OCI-M2 (cell line): ENCODE measurements at regions not wholly inside any gene's neighbourhood (a gene's known extent, or its start where the extent isn't known, plus 50 kb on each side); places are given as distances from the start of the nearest gene placed in this dataset.

Source experiments
- DNase-seq: peaks from one replicate; lab custom pipeline; 2025; ENCODE audit not compliant: unreplicated experiment; lab: John Stamatoyannopoulos, UW

GRCh38 chr3:459311-459670, 262.7 kb downstream of the CHL1 start:
- no peak for DNase-seq

GRCh38 chr3:461006-461405, 264.4 kb downstream of the CHL1 start:
- no peak for DNase-seq

DNA sequence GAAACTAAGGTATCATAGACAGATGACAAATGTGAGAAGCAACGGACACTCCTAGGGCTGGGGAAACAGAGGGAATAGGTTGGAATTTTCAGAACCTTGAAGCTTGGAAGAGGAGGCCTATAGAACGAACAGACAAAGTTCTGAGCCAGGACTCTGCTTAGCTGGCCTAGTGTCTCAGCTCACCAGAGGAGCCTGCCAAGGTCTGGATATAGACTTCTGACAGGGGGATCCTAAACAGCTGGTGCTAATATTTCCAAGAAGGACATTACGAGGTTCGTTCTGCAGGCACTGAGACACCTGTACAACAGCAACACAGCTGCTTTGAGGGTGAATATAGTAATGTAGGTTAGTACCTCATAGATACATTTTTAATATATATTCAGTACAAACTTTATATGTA, 266.3 kb downstream of the CHL1 start:
- no peak for DNase-seq

DNA sequence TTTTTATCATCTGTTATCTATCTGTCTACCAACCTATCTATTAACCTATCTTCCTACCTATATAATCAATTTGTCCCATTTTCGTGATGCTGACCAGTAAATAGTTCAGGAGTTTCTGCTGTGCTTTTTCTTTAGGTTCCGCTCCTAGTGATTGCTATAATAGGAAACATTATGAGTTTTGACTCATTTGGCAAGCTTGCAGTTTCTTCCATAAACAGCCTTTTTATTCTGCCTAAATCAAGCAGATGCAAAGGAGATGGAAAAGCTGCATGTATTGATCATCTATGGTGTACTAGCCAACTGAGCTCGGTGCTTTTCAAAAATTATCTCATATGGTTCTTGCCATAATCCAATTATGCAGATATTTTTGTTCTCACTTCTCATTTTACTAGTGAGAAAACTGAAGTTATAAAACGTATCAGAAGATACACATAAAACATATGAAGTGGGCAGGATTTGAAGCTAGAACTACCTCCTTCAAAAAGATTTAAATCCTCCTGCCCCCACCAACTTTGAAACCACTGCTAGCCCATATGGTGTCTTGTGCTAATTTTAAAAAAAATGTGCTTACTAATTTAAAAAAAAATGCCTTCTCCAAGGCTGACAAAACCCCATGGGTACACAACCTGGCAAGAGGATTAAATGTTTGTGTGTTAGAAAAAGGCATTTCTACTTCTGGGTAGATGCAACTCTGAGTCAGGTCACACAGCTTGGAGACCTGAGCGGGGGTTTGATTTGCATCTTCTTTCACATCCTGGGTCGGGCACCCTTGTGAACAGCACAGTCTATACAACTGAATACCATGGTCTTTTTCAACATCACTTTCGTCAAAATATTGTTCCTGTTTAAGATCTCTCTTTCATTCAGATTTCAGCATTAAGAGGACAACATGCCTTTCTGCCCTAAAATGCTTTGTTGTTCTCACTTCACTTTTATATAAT, 267.0 kb downstream of the CHL1 start:
- no peak for DNase-seq

DNA sequence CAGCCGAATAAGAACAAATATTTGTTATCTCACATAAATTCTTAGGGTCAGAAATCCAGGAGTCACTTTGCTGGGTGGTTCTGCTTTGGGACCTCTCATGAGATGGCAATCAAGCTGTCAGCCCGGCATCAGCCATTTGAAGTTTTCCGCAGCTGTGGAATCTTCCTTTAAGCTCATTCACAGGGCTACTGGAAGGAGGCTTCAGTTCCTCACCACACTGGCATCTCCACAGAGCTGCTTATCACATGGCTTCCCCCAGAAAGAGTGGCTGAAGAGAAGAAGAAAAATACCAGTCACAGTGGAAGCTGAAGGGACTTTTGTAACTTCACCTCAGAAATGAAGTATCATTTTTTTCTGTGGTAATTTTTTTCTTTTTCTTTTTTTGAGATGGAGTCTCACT, 267.7 kb downstream of the CHL1 start:
- no peak for DNase-seq

DNA sequence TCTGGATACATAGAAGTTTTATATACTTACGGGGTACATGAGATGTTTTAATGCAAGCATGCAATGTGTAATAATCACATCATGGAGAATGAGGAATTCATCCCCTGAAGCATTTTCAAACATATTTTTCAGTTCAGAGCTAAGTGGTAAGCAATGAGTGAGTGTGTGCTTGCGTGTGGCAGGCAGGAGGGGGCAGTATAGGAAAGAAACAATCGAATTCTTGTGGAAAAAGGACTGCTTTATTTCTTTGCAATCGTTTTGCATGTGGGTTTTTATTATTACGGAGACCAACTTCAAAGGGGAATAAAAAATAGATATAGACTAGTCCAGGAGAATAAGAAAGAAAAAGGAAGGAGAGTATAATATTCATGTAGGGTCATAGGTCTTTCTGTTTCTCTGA, 271.6 kb downstream of the CHL1 start:
- DNase-seq: no peak

DNA sequence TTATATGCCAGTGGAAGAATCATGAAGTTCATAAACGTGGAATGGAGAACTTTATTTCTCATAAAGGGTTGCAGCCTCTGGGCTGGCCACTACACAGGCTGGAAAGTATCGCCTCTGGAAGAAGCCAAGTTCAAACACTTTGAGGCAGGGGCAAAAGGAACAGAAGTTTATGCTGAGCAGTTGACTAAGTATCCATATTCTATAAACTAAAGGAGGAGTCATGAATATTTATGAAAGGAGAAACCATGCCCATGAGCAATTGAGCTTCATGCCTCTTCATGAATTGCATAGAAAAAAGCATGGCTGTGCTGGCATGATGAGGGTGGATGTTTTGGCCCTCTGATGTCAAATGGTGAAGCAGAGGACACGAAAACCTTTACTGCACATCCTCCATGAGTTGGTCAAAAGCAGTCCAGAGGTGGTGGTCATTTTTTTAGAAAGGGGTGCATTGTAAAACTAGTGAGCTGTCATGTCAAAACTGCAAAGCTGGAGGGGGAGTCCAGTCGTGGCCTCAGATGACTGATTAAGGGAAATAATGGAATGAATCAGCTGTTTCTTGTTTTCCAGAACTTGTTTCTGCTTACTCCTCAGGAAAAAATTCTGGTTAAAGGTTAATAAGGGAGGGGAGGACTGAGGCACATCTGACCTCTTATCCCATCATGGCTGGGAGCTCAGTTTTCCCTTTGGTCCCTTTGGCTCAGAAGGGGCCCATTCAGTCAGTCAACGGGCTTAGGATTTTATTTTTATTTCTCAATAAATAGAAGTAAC, 276.7 kb downstream of the CHL1 start:
- DNase-seq: no peak

DNA sequence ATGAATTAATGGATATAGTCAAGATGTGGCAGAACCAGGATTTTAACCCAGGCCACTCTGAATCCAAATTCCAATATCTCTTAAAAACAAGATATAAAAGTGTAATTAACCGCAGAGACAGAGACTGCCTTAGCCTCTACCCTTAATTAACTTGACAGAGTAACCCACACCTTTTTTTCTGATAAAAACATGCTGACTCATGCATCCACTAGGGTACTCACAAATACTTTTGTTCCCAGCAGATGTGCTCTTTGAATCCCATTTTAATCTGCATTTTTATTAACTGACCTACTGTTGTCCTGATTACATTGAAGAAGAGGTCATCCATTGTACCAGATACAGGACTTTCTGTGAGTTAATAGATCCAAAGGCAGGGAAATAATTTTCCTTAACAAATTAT, 278.3 kb downstream of the CHL1 start:
- DNase-seq: no peak

DNA sequence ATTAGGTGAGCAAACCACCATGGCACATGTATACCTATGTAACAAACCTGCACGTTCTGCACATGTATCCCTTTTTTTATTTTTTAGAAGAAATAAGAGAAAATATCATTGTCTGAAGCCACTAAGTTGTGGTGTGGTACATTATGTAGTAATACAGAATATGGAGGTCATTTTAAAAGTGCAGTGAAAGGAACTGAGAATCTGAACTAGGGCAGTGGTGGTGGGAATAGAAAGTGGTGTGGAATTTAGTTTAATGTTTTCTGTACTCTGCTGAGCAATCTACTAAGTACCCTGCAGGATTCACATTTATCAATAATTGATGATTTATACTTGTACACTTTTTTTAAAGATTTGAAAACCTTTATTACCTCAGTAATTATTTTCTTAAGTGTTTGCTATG, 283.5 kb downstream of the CHL1 start:
- no peak for DNase-seq

- DNase-seq: no peak
Measured at GRCh38 chr3:481111-481510, 284.5 kb downstream of the CHL1 start.

- DNase-seq: no peak
Measured at GRCh38 chr3:481680-482079, 285.1 kb downstream of the CHL1 start.

DNA sequence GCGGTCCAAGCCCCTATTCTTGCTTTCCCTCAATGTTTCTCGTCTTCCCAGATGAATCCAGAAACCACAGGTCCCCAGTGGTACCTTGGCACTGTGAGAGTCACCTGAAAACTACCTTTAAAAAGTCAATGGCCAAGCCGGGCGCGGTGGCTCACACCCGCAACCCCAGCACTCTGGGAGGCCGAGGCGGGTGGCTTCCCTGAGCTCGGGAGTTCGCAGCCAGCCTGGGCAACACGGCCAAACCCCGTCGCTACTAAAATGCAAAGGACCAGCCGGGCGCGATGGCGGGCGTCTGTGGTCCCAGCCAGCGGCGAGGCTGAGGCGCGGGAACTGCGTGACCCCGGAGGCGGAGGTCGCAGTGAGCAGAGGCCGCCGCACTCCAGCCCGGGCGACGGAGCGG, 285.9 kb downstream of the CHL1 start:
- DNase-seq: no peak

GRCh38 chr3:484341-484740, 287.8 kb downstream of the CHL1 start:
- no peak for DNase-seq

- no peak for DNase-seq
Measured at GRCh38 chr3:487614-488013, 291.1 kb downstream of the CHL1 start.

GRCh38 chr3:492586-493316, 296.2 kb downstream of the CHL1 start:
- DNase-seq: no peak

GRCh38 chr3:494190-494589, 297.6 kb downstream of the CHL1 start:
- DNase-seq: no peak

- no peak for DNase-seq
Measured at GRCh38 chr3:498487-498886, 301.9 kb downstream of the CHL1 start.

- DNase-seq: no peak
Measured at GRCh38 chr3:499001-499761, 302.6 kb downstream of the CHL1 start.

GRCh38 chr3:502486-502885, 305.9 kb downstream of the CHL1 start:
- DNase-seq: no peak

- no peak for DNase-seq
Measured at GRCh38 chr3:513301-513700, 316.7 kb downstream of the CHL1 start.

- no peak for DNase-seq
Measured at GRCh38 chr3:514192-514591, 317.6 kb downstream of the CHL1 start.
